ENCODE measurements at regions not wholly inside any gene's neighbourhood (a gene's known extent, or its start where the extent isn't known, plus 50 kb on each side); places are given as distances from the start of the nearest gene placed in this dataset.

GRCh38 chr18:37662099-37662498, 96.5 kb upstream of the CELF4 start:
- TF ChIP-seq CTCF (IDR thresholded peaks at IDR 0.05 in 8 of 11, conservative IDR thresholded peaks at IDR 0.05 in 3 of 11): no peak
- no peak for TF ChIP-seq POLR2A (IDR thresholded peaks at IDR 0.05)
- no peak for TF ChIP-seq POLR2AphosphoS5 (IDR thresholded peaks at IDR 0.05)
